ENCODE measurements at regions not wholly inside any gene's neighbourhood (a gene's known extent, or its start where the extent isn't known, plus 50 kb on each side); places are given as distances from the start of the nearest gene placed in this dataset.

GRCh38 chr2:226275215-226275614 is 524.4 kb downstream of the IRS1 start:
- H3K4me3 ChIP-seq, result no peak overlapping the region
- TF ChIP-seq, protein P1, sequence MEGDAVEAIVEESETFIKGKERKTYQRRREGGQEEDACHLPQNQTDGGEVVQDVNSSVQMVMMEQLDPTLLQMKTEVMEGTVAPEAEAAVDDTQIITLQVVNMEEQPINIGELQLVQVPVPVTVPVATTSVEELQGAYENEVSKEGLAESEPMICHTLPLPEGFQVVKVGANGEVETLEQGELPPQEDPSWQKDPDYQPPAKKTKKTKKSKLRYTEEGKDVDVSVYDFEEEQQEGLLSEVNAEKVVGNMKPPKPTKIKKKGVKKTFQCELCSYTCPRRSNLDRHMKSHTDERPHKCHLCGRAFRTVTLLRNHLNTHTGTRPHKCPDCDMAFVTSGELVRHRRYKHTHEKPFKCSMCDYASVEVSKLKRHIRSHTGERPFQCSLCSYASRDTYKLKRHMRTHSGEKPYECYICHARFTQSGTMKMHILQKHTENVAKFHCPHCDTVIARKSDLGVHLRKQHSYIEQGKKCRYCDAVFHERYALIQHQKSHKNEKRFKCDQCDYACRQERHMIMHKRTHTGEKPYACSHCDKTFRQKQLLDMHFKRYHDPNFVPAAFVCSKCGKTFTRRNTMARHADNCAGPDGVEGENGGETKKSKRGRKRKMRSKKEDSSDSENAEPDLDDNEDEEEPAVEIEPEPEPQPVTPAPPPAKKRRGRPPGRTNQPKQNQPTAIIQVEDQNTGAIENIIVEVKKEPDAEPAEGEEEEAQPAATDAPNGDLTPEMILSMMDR (IDR thresholded peaks at IDR 0.05; ENCODE audit: borderline replicate concordance), result no peak
- H3K36me3 ChIP-seq, result no peaks in the 10 kb centered on the region
- intact Hi-C loops (cut with micrococcal nuclease), result no loop called here
- no peaks in the 10 kb centered on the region for H3K27me3 ChIP-seq (ENCODE audit: low read depth)
- DNase-seq, result no peak
- no peak overlapping the region for H3K27ac ChIP-seq (replicated peaks)
- no peaks in the 10 kb centered on the region for H3K4me1 ChIP-seq
- H3K9me3 ChIP-seq (replicated peaks), result no peaks in the 10 kb centered on the region

- DNase-seq, result no peak
- intact Hi-C loops (cut with micrococcal nuclease), result no loop called here
- no peaks in the 10 kb centered on the region for H3K27me3 ChIP-seq (ENCODE audit: low read depth)
- no peaks in the 10 kb centered on the region for H3K9me3 ChIP-seq (replicated peaks)
- no peak overlapping the region for H3K4me3 ChIP-seq
- no peak overlapping the region for H3K27ac ChIP-seq (replicated peaks)
- TF ChIP-seq, protein P1 (IDR thresholded peaks at IDR 0.05; ENCODE audit: borderline replicate concordance), result no peak
- H3K36me3 ChIP-seq, result no peaks in the 10 kb centered on the region
- no peaks in the 10 kb centered on the region for H3K4me1 ChIP-seq
These were observed 525.5 kb downstream of the IRS1 start for GRCh38 chr2:226274143-226274542.

- H3K9me3 ChIP-seq (replicated peaks), result no peaks in the 10 kb centered on the region
- intact Hi-C loops (cut with micrococcal nuclease), result no loop called here
- H3K4me1 ChIP-seq, result no peaks in the 10 kb centered on the region
- H3K27ac ChIP-seq (replicated peaks), result no peak overlapping the region
- H3K27me3 ChIP-seq (ENCODE audit: low read depth), result no peaks in the 10 kb centered on the region
- no peak for DNase-seq
- TF ChIP-seq, protein P1 (IDR thresholded peaks at IDR 0.05; ENCODE audit: borderline replicate concordance), result no peak
- H3K4me3 ChIP-seq, result no peak overlapping the region
- H3K36me3 ChIP-seq, result no peaks in the 10 kb centered on the region
These were observed 526.2 kb downstream of the IRS1 start for GRCh38 chr2:226273440-226273839.

GRCh38 chr2:226272435-226272834 is 527.2 kb downstream of the IRS1 start:
- intact Hi-C loops (cut with micrococcal nuclease), result no loop called here

DNA sequence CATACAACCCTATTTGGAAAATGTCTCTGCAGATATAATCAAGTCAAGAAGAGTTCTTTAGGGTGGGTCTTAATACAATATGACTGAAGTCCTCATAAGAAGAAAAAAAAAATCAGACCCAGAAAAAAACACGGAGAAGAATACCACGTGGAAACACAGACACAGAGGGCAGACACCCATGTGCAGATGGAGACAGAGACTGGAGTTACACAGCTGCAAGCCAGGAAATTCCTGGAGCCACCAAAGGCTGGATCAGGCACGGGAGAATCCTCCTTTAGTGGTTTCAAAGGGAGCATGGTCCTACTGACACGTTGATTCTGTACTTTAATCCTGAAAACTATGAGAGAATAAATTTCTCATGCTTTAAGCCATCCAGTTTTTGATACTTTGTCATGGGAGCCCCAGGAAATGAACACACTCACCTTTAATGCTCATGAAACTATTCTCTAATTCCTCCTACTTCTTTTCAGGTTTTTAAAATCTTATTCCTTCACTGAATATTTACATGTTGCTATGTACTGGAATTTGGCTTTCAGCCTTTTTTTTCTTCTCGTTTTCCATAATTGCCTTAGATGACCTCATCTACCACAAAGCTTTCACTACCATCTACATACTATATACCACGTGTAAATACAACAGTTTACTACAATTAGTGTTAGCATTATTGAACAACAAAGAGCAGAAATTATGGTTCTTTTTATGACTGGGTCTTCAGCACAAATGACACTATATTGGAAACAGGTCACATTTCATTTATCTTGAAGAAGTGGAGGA is 529.1 kb downstream of the IRS1 start:
- no peak for DNase-seq
- intact Hi-C loops (cut with micrococcal nuclease), result no loop called here
- no peaks in the 10 kb centered on the region for H3K27me3 ChIP-seq (ENCODE audit: low read depth)
- TF ChIP-seq, protein P1 (IDR thresholded peaks at IDR 0.05; ENCODE audit: borderline replicate concordance), result no peak
- no peaks in the 10 kb centered on the region for H3K36me3 ChIP-seq
- H3K9me3 ChIP-seq (replicated peaks), result no peaks in the 10 kb centered on the region
- H3K4me1 ChIP-seq, result no peaks in the 10 kb centered on the region
- H3K27ac ChIP-seq (replicated peaks), result no peak overlapping the region
- no peak overlapping the region for H3K4me3 ChIP-seq

More at GRCh38 chr2:226272435-226272834, 527.2 kb downstream of the IRS1 start:
- H3K4me1 ChIP-seq, result no peaks in the 10 kb centered on the region
- DNase-seq, result no peak
- TF ChIP-seq, protein P1 (IDR thresholded peaks at IDR 0.05; ENCODE audit: borderline replicate concordance), result no peak
- H3K36me3 ChIP-seq, result no peaks in the 10 kb centered on the region
- H3K9me3 ChIP-seq (replicated peaks), result no peaks in the 10 kb centered on the region
- H3K27ac ChIP-seq (replicated peaks), result no peak overlapping the region
- no peaks in the 10 kb centered on the region for H3K27me3 ChIP-seq (ENCODE audit: low read depth)
- H3K4me3 ChIP-seq, result no peak overlapping the region

Measured in left ventricle myocardium inferior (tissue), 1 donor.